GM13976 (cell line): ENCODE measurements at regions not wholly inside any gene's neighbourhood (a gene's known extent, or its start where the extent isn't known, plus 50 kb on each side); places are given as distances from the start of the nearest gene placed in this dataset.
"Not testable (repeated sequence)": the region's sequence is repeated elsewhere in the genome, so short reads cannot be mapped to it uniquely, and the experiment has no call there.

ENCODE experiments used
- DNase-seq: peaks from one replicate; pipeline ENCODE4 v3.0.0; 2012; ENCODE audit warnings: low spot score
- CTCF ChIP-seq: IDR thresholded peaks from 2 replicates; pipeline ENCODE4 v1.5.1; 2012; ENCODE audit warnings: borderline replicate concordance, mild to moderate bottlenecking; ENCODE audit not compliant: insufficient read depth; ENCODE audit errors: extremely low read depth, missing control alignments, control extremely low read depth
- in situ Hi-C: fragments of 300-500 bp; cut with MboI; formaldehyde crosslinking; loops from one replicate; pipeline ENCODE4 v1.12.0; 2022; ENCODE audit warnings: low sequenced_read_pairs, mixed read lengths, inconsistent platforms; ENCODE audit not compliant: unreplicated experiment

- no peak for DNase-seq
- no peak for TF ChIP-seq CTCF
- in situ Hi-C loops = no loop called here
Observed at GRCh38 chr6:85348643-85349042, 101.2 kb upstream of the NT5E start.

- no peak for DNase-seq
- no peak for TF ChIP-seq CTCF
- in situ Hi-C loops = no loop called here
Observed at GRCh38 chr6:85347812-85348211, 102.1 kb upstream of the NT5E start.

DNA sequence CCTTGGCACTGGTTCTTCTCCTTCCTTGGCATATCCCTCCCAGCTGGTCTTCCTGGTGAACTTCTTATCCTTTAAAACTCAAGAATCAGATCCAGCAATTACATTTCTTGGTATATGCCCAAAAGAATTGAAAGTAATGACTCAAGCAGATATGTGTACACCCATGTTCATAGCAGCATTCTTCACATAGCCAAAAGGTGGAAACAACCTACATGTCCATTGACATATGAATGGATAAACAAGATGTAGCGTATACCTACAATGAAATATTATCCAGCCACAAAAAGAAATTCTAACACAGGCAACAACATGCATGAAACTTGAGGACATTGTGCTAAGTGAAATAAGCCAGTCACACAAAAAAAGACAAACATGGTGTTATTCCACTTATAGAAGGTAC is 103.7 kb upstream of the NT5E start:
- TF ChIP-seq CTCF = no peak
- in situ Hi-C loops = no loop called here
- no peak for DNase-seq

GRCh38 chr6:85344996-85345395 is 104.9 kb upstream of the NT5E start:
- no peak for TF ChIP-seq CTCF
- in situ Hi-C loops = no loop called here
- DNase-seq = no peak

GRCh38 chr6:85343428-85343827 is 106.5 kb upstream of the NT5E start:
- in situ Hi-C loops = no loop called here
- no peak for TF ChIP-seq CTCF
- DNase-seq = no peak

DNA sequence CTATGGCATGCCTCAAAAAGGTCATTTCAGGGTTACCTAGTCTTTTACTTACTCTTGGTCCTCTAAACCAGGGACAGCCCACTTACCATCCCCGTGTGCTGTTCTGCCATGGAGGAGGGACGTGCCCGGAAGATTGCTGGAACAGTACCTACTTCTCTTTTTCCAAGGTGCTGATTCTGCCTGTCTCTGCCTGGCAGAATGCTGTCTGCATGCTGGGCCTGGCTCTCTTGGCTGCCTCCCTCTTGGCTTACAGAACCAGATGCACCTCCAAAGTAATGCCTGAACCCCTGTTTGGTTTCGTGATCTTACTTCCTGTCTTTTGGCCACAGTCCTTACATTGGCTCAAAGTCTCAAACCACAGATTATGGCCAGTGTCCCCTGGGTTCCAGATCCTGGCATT is 120.7 kb upstream of the NT5E start:
- DNase-seq = no peak
- in situ Hi-C loops = no loop called here
- no peak for TF ChIP-seq CTCF

DNA sequence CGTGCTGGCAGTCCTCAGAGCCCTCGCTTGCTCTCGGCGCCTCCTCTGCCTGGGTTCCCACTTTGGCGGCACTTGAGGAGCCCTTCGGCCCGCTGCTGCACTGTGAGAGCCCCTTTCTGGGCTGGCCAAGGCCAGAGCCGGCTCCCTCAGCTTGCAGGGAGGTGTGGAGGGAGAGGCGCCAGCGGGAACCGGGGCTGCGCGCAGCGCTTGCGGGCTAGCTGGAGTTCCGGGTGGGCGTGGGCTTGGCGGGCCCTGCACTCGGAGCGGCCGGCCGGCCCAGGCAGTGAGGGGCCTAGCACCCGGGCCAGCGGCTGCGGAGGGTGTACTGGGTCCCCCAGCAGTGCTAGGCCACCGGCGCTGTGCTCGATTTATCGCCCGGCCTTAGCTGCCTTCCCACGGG is 124.1 kb upstream of the NT5E start:
- in situ Hi-C loops, DNase-seq: not testable (repeated sequence)
